IPS-15b (cell line): ENCODE measurements at regions not wholly inside any gene's neighbourhood (a gene's known extent, or its start where the extent isn't known, plus 50 kb on each side); places are given as distances from the start of the nearest gene placed in this dataset.

Experiments
- H3K27me3 ChIP-seq: one replicate; pipeline ENCODE4 v1.6.1; 2013; ENCODE audit warnings: low read length; ENCODE audit not compliant: control insufficient read depth, insufficient read depth
- H3K36me3 ChIP-seq: one replicate; pipeline ENCODE4 v1.6.1; 2013; ENCODE audit warnings: low read length; ENCODE audit not compliant: control insufficient read depth, insufficient read depth
- H3K4me1 ChIP-seq: one replicate; pipeline ENCODE4 v1.6.1; 2013; ENCODE audit warnings: mild to moderate bottlenecking, low read length; ENCODE audit not compliant: control insufficient read depth, insufficient read depth
- H3K4me3 ChIP-seq: one replicate; pipeline ENCODE4 v1.5.1; 2013; ENCODE audit warnings: low read depth, low read length
- H3K9ac ChIP-seq: one replicate; pipeline ENCODE4 v1.6.1; 2013; ENCODE audit warnings: low read depth, mild to moderate bottlenecking, low read length
- H3K9me3 ChIP-seq: one replicate; pipeline ENCODE4 v1.6.1; 2013; ENCODE audit warnings: mild to moderate bottlenecking, low read length; ENCODE audit not compliant: control insufficient read depth, insufficient read depth

DNA sequence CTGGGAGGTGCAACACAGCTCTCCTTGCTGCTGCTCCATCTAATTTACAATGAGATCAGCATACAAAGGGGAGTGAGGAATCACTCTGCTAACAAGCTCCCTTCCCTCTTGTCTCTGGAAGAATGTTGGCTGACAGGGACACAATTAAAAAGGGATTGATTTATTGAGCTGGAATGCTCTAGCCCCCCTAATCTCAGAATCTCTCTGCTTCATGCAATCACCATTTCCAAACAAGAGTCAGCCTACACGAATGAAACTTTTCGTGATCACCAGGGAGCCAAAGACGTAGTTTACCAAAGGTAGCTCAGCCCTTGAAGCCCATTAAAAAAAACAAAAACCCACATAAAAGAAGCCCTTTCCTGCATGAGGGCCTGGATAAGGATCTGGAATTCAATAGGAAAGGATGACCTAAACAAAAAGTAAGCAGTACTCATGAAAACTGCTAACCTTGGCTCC, 223.8 kb downstream of the C12orf75 start:
- H3K36me3 ChIP-seq: no peaks in the 10 kb centered on the region
- no peak overlapping the region for H3K4me3 ChIP-seq
- H3K4me1 ChIP-seq: peaks cover 2% of the 10 kb centered on the region
- no peaks in the 10 kb centered on the region for H3K9me3 ChIP-seq
- H3K27me3 ChIP-seq: no peaks in the 10 kb centered on the region
- H3K9ac ChIP-seq: no peak overlapping the region

DNA sequence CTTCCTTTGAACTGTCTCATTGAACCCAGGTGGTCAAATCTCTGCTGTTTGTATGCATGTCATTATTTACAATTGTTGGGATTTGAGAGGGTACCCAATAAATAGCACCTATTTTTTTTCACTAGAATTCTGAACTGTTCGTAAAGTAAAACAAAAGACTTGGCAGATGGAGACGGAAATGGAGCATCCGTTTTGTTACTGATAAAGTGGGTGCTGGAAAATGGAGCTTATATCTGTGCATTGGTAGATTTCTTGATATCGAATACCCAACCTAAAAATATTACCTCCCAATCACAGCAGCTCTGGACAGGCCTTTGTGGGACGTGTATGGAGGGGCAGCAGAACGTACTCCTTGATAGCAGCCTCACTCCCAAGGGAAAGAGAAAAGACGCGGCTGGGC, 224.4 kb downstream of the C12orf75 start:
- Histone ChIP-seq H3K9ac (no peak overlapping the region), H3K4me3 (no peak overlapping the region), H3K9me3 (no peaks in the 10 kb centered on the region), H3K4me1 (peaks cover 2% of the 10 kb centered on the region), H3K27me3 (no peaks in the 10 kb centered on the region), H3K36me3 (no peaks in the 10 kb centered on the region)

DNA sequence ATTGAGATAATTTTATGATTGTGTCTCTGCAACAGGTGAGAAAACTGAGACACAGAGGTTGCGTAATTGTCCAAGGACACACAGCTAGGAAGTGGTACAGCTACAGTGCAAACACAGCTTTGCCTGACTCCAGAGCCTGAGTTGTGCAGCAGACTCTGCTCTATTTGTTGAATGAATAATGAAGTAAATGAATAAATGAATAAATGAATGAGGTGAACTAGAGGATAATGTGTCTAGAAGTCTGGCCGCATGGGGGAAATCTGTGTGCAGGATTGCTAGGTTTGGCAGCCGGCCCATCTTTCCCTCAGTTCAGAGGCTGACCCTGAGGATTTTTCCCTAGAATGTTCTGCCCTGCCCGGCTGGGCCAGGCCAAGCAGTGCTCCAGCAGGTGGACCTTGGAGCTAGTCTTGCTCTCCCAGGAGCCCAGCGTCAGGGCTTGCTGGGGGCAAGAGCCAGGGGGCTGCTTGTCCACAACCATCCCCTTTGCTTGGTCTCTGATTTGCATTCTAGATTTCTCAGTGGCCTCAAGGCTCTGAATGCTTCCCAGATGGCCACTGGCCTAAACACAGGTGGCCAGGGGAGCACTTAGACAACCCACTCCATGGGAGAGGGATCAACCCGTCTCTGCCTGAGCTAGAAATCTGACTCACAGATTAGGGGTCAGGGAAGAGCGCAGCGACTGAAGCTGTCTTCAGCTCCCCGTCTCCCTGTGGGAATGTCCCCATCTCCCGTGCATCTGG, 225.2 kb downstream of the C12orf75 start:
- Histone ChIP-seq H3K27me3 (no peaks in the 10 kb centered on the region), H3K4me1 (peaks cover 2% of the 10 kb centered on the region), H3K9me3 (no peaks in the 10 kb centered on the region), H3K4me3 (no peak overlapping the region), H3K36me3 (no peaks in the 10 kb centered on the region), H3K9ac (no peak overlapping the region)

DNA sequence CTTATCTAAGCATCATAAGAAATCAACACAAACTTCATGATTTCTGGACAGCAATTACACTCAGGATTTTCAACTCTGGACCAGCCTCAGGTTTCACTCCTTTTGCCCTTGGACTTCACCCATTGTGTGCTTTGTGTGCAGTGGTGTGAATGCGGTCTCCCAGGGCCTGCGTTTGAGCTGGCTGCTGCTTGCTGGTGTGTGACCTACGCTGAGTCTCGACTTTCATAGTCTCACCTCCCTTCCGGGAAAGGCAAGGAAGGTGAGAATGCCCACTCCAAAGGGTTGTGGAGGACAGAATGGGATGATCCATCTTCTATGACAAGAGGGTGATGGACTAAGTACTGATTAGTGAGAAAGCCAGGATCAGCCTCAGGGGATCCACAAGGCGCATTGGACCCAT, 228.8 kb downstream of the C12orf75 start:
- H3K4me3 ChIP-seq: no peak overlapping the region
- H3K36me3 ChIP-seq: no peaks in the 10 kb centered on the region
- no peaks in the 10 kb centered on the region for H3K27me3 ChIP-seq
- no peaks in the 10 kb centered on the region for H3K9me3 ChIP-seq
- H3K9ac ChIP-seq: no peak overlapping the region
- peaks cover 5% of the 10 kb centered on the region for H3K4me1 ChIP-seq

DNA sequence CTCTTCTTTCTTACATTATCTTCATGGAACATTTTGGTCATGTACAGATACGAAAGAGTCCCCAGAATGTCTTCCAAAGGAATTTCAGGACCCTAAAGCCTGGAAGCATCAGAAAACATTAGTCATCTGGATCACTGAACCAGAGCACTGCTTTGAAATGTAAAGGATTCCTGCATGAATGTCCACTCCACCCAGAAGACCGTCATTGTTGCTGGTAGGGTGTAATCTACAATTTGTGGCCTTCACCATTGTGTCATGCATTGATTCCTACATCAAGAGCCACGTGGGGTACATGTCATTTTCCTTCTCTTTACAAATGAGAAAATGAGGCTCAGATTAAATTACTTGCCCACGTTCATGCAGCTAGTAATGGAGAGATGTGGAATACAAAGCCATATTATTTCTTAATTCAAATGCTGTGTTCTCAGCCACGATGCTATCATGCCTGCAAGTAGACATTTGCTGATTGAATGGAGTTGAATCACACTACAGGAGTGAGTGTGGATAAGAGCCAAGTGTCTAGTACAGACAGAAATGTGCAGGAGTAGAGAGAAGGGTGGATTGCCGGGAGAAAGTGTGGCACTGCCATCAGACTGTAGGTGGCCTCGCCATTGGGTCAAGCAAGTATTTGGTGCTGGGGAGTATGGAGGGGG, 231.2 kb downstream of the C12orf75 start:
- Histone ChIP-seq H3K9ac (no peak overlapping the region), H3K4me1 (peaks cover 3% of the 10 kb centered on the region), H3K27me3 (no peaks in the 10 kb centered on the region), H3K36me3 (no peaks in the 10 kb centered on the region), H3K9me3 (no peaks in the 10 kb centered on the region), H3K4me3 (no peak overlapping the region)

DNA sequence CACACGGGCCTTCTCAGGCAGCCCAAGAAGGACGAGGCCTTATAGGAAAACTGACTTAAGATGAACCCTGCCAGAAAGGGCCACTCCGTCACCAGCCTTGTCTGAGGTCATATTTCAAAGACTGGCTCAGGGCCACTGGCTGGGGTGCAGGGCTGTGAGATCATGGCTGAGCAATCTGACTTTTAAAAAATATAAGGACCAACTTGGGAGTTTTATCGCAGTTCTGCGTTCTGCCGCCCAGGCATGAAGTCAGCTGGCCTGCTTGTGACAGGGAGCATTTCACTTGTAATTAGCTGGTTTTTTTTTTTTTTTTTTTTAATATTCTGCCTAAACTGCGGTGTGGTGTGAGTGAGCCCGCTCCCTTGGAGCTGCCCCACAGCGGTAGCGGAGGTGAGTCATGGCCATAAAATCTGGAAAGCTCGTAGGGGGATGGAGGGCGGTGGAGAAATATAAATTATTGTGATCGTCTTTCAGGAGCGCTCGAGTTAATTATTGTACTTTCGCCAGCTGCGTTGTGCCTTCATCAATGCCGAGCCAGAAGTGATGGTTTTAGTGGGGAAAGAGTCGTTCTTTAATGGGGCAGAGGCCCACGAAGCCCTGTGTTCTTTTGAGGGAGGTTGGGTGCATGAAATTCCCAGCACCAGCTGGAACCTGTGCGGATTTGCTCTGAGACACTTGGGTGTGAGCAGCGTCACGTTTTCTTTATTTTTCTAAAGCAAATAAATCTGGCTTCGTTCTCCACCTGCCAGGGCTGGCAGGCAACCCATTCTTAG, 231.9 kb downstream of the C12orf75 start:
- peak overlapping the region; percentile 18 for H3K4me3 ChIP-seq
- peaks cover 3% of the 10 kb centered on the region for H3K4me1 ChIP-seq
- H3K9me3 ChIP-seq: no peaks in the 10 kb centered on the region
- H3K9ac ChIP-seq: no peak overlapping the region
- no peaks in the 10 kb centered on the region for H3K36me3 ChIP-seq
- H3K27me3 ChIP-seq: no peaks in the 10 kb centered on the region

DNA sequence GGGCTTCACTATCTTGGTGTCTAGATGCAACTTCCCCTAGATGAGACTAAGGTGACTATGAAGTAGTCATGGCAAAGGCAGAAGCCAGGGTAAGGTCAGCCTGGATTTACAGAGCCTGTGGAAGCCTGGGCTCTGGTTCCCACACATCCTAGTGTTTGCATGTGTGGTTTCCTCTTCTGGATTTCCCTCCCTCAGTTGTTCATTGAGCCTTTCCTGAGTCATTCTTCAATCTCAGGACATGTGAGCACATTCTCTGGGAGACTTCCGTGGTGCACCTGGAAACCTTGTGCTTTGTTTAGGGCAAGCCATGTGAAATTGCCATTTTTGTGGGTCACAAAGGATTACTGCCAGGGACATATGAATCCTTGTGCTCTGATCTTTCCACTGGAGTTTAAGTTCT, 236.6 kb downstream of the C12orf75 start:
- no peak overlapping the region for H3K9ac ChIP-seq
- H3K4me1 ChIP-seq: peaks cover 2% of the 10 kb centered on the region
- no peaks in the 10 kb centered on the region for H3K27me3 ChIP-seq
- H3K4me3 ChIP-seq: no peak overlapping the region
- H3K36me3 ChIP-seq: no peaks in the 10 kb centered on the region
- no peaks in the 10 kb centered on the region for H3K9me3 ChIP-seq

DNA sequence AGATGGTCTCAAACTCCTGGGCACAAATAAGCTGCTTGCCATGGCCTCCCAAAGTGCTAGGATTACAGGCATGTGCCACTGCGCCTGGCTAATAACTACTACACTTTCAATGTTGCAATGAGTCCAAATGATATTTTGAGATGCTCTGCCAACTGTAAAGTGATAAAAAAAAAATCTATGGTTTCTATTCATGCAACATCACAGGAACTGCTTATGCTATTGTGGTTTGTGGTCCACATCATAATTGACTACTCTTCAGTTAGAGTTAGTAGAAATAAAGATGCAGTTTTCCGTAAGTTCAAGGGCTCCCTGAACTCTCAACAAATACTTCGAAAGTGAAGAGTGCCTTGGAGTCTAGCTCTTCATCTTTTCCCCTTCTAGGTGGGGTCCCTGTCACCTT, 239.4 kb downstream of the C12orf75 start:
- no peak overlapping the region for H3K9ac ChIP-seq

DNA sequence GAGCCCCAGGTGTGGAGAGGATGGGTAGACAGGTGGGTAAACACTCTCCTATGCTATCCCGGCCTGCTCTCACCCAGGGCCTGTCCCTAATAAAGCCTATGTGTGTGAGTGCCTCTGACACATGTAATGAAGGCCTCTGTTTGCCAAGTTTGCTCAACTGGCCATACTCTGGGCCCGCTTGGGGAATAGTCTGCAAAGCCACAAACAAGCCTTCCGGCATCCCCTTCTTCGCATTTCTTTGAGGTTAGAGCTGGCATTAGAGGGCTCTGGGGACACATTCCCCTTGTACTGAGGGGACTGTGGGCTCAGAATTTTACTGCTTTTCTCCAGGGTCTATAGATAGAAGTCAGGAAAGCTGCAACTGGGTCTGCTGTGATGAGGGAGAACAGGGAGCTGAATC, 240.5 kb downstream of the C12orf75 start:
- Histone ChIP-seq H3K36me3 (no peaks in the 10 kb centered on the region), H3K27me3 (no peaks in the 10 kb centered on the region), H3K9me3 (no peaks in the 10 kb centered on the region), H3K9ac (no peak overlapping the region), H3K4me1 (no peaks in the 10 kb centered on the region), H3K4me3 (no peak overlapping the region)

More for the DNA sequence above, 239.4 kb downstream of the C12orf75 start:
- Histone ChIP-seq H3K4me1 (no peaks in the 10 kb centered on the region), H3K4me3 (no peak overlapping the region), H3K27me3 (no peaks in the 10 kb centered on the region), H3K9me3 (no peaks in the 10 kb centered on the region), H3K36me3 (no peaks in the 10 kb centered on the region)

DNA sequence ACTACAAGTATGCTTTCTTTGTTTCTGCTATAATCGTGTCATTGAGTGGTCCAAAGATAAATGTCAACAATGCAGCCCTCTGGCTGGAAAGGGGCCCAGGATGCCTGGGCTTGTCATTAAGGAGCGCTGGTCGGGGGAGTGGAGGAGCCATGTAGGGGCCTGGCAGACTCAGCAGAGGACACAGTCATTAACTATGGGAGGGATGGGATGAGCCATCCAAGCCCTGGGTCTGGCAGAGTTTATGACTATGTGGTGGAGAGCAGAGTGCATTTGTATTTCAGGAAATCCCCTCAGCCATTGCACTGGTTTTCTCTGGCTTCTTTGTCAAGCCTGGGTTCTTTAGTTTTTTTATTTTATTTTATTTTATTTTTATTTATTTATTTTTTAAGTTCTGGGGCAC, 243.1 kb downstream of the C12orf75 start:
- Histone ChIP-seq H3K9ac (no peak overlapping the region), H3K9me3 (no peaks in the 10 kb centered on the region), H3K4me1 (no peaks in the 10 kb centered on the region), H3K4me3 (no peak overlapping the region), H3K27me3 (no peaks in the 10 kb centered on the region), H3K36me3 (no peaks in the 10 kb centered on the region)

DNA sequence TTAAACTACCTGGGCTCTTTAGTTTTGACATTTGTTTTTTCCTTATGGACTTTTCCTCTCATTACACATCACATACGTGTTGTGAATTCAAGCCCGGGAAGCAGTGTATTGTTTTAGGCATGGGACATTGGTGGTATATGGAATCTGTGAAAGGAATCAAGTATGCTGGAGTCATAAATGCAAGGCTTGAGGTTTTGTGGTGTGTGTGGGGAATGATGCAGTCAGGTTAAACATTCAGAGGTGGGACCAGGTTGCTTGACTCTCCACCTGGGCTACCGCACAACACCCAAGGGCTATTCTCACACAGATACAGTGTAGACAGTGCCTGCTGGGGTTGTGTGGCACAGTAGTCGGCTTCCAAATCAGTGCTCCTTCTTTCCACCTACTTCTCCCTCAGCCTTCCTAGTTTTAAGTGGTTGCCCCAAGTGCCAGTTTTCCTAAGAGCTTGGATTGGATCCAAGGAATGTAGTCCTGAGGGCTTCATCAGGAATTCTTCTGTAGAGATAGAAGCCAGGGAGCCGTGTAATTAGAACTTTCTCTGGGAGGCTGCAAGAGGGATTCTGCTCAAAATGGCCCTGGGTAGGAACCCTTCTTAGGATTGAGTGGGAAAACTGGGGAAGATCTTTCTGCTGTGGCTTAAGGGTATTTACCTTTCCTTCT, 243.7 kb downstream of the C12orf75 start:
- Histone ChIP-seq H3K4me1 (no peaks in the 10 kb centered on the region), H3K4me3 (no peak overlapping the region), H3K36me3 (no peaks in the 10 kb centered on the region), H3K27me3 (no peaks in the 10 kb centered on the region), H3K9me3 (no peaks in the 10 kb centered on the region), H3K9ac (no peak overlapping the region)
